MM.1S (cell line): ENCODE measurements at regions not wholly inside any gene's neighbourhood (a gene's known extent, or its start where the extent isn't known, plus 50 kb on each side); places are given as distances from the start of the nearest gene placed in this dataset.

Source experiments
- DNase-seq: peaks from one replicate; pipeline ENCODE4 v3.0.0-alpha.2; 2015
- H2AFZ ChIP-seq: fragments of 300-600 bp; sonication (generic); 2 replicates; pipeline ENCODE4 v1.6.0; 2016; ENCODE audit warnings: antibody characterized with exemption, low read length
- H3F3A ChIP-seq: fragments of 300-600 bp; sonication (generic); 2 replicates; pipeline ENCODE4 v1.6.1; 2016; ENCODE audit warnings: mild to moderate bottlenecking, antibody characterized with exemption, low read length, moderate library complexity, mixed read lengths; ENCODE audit not compliant: insufficient read depth
- H3K27ac ChIP-seq: fragments of 300-600 bp; sonication (generic); 2 replicates; pipeline ENCODE4 v1.5.1; 2016; ENCODE audit warnings: mild to moderate bottlenecking, low read length
- H3K27me3 ChIP-seq: fragments of 300-600 bp; sonication (generic); replicated peaks from 2 replicates; pipeline ENCODE4 v1.6.0; 2016; ENCODE audit warnings: low read length; ENCODE audit not compliant: insufficient read depth
- H3K36me3 ChIP-seq: fragments of 300-600 bp; sonication (generic); replicated peaks from 2 replicates; pipeline ENCODE4 v1.6.1; 2016; ENCODE audit warnings: mild to moderate bottlenecking, low read length, mixed read lengths; ENCODE audit not compliant: insufficient read depth
- H3K4me1 ChIP-seq: fragments of 300-600 bp; sonication (generic); 2 replicates; pipeline ENCODE4 v1.6.1; 2016; ENCODE audit warnings: low read length, mixed read lengths
- H3K4me2 ChIP-seq: fragments of 300-600 bp; sonication (generic); 2 replicates; pipeline ENCODE4 v1.6.0; 2016; ENCODE audit warnings: low read depth, low read length
- H3K4me3 ChIP-seq: fragments of 300-600 bp; sonication (generic); 2 replicates; pipeline ENCODE4 v1.5.1; 2016; ENCODE audit warnings: low read length, mixed read lengths
- H3K79me2 ChIP-seq: fragments of 300-600 bp; sonication (generic); 2 replicates; pipeline ENCODE4 v1.6.1; 2016; ENCODE audit warnings: mixed run types, low read length, mixed read lengths
- H3K9ac ChIP-seq: fragments of 300-600 bp; sonication (generic); 2 replicates; pipeline ENCODE4 v1.6.1; 2016; ENCODE audit warnings: low read length, mixed read lengths
- H3K9me2 ChIP-seq: fragments of 300-600 bp; sonication (generic); replicated peaks from 2 replicates; pipeline ENCODE4 v1.6.1; 2016; ENCODE audit warnings: mild to moderate bottlenecking, low read length, mixed read lengths; ENCODE audit not compliant: insufficient read depth
- H3K9me3 ChIP-seq: fragments of 300-600 bp; sonication (generic); replicated peaks from 2 replicates; pipeline ENCODE4 v1.6.1; 2016; ENCODE audit warnings: mild to moderate bottlenecking, low read length, mixed read lengths; ENCODE audit not compliant: insufficient read depth
- H4K20me1 ChIP-seq: fragments of 300-600 bp; sonication (generic); 2 replicates; pipeline ENCODE4 v1.6.1; 2016; ENCODE audit warnings: mild to moderate bottlenecking, low read length, moderate library complexity, mixed read lengths; ENCODE audit not compliant: insufficient read depth
- CTCF ChIP-seq: fragments of 300-600 bp; sonication (generic); IDR thresholded peaks from 2 replicates; pipeline ENCODE4 v1.5.1; 2016; ENCODE audit warnings: antibody characterized with exemption, low read length, mixed read lengths
- EZH2 ChIP-seq: fragments of 300-600 bp; sonication (generic); optimal IDR thresholded peaks from 2 replicates; pipeline ENCODE3; 2017; ENCODE audit warnings: low read depth, mild to moderate bottlenecking, antibody characterized with exemption, low read length, mixed read lengths
- EZH2phosphoT487 ChIP-seq: fragments of 300-600 bp; sonication (generic); IDR thresholded peaks from 2 replicates; pipeline ENCODE4 v1.6.1; 2018; ENCODE audit warnings: antibody characterized with exemption, low read length

- Histone ChIP-seq H3K27ac (no peak overlapping the region), H3K27me3 (no peaks in the 10 kb centered on the region), H4K20me1 (no peaks in the 10 kb centered on the region), H3K4me2 (no peak overlapping the region), H3K9me3 (no peaks in the 10 kb centered on the region), H3K9ac (no peak overlapping the region), H2AFZ (no peak overlapping the region), H3K4me1 (no peaks in the 10 kb centered on the region), H3K79me2 (no peaks in the 10 kb centered on the region), H3F3A (no peaks in the 10 kb centered on the region), H3K4me3 (no peak overlapping the region), H3K9me2 (no peaks in the 10 kb centered on the region), H3K36me3 (no peaks in the 10 kb centered on the region)
- no peak for TF ChIP-seq EZH2
- TF ChIP-seq EZH2phosphoT487: no peak
- TF ChIP-seq CTCF: no peak
- no peak for DNase-seq
These were observed 141.1 kb upstream of the ETV3 start for GRCh38 chr1:157279138-157279801.

- Histone ChIP-seq H3K9me3 (no peaks in the 10 kb centered on the region), H3K79me2 (no peaks in the 10 kb centered on the region), H3K9me2 (no peaks in the 10 kb centered on the region), H4K20me1 (no peaks in the 10 kb centered on the region), H3K4me3 (no peak overlapping the region), H3K36me3 (no peaks in the 10 kb centered on the region), H3K4me1 (no peaks in the 10 kb centered on the region), H3K4me2 (no peak overlapping the region), H2AFZ (no peak overlapping the region), H3F3A (no peaks in the 10 kb centered on the region), H3K9ac (no peak overlapping the region), H3K27me3 (no peaks in the 10 kb centered on the region), H3K27ac (no peak overlapping the region)
- no peak for DNase-seq
- TF ChIP-seq EZH2phosphoT487 (no peak), CTCF (no peak), EZH2 (no peak)
These were observed 140.4 kb upstream of the ETV3 start for GRCh38 chr1:157278383-157279137.

DNA sequence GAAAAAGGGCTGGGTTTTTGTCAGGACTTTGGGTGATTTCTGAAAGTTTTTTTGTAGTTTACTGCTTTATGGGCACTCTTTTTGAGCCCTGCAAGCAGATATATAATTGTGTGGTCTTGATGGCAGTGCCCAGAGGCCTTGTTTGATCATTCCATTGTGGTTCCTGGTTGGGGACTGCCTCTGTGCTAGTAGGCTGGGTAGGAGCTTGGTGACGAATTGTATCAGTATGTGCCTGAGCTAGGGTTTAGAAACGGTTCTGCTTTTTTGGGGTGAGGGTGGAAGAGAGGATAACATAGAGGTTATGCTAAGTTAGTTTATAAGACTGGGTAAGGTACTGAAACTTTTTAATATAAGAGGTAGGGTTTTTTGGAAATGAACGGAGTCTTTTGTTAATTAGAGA, 139.7 kb upstream of the ETV3 start:
- no peaks in the 10 kb centered on the region for H3K9me2 ChIP-seq
- no peaks in the 10 kb centered on the region for H3K27me3 ChIP-seq
- no peaks in the 10 kb centered on the region for H3K79me2 ChIP-seq
- H2AFZ ChIP-seq: no peak overlapping the region
- H3K9ac ChIP-seq: no peak overlapping the region
- no peak for TF ChIP-seq EZH2phosphoT487
- TF ChIP-seq EZH2: no peak
- TF ChIP-seq CTCF: no peak
- no peak overlapping the region for H3K4me3 ChIP-seq
- no peaks in the 10 kb centered on the region for H3K36me3 ChIP-seq
- H4K20me1 ChIP-seq: no peaks in the 10 kb centered on the region
- no peak overlapping the region for H3K4me2 ChIP-seq
- H3K4me1 ChIP-seq: no peaks in the 10 kb centered on the region
- no peaks in the 10 kb centered on the region for H3K9me3 ChIP-seq
- no peak for DNase-seq
- H3K27ac ChIP-seq: no peak overlapping the region
- no peaks in the 10 kb centered on the region for H3F3A ChIP-seq
